Right lobe of liver (tissue), 4 donors: ENCODE measurements at regions not wholly inside any gene's neighbourhood (a gene's known extent, or its start where the extent isn't known, plus 50 kb on each side); places are given as distances from the start of the nearest gene placed in this dataset.

Source experiments
- POLR2A ChIP-seq: fragments of 450-650 bp; IDR thresholded peaks from one replicate; pipeline ENCODE4 v1.6.1; 2017; ENCODE audit warnings: antibody characterized with exemption, mild to moderate bottlenecking
- TF ChIP-seq, protein P1 (sequence below), 4 donors: fragments of 200-600 bp in 3 of 4; fragments of 450-650 bp in 1 of 4; IDR thresholded peaks; one replicate each; pipeline versions ENCODE4 v1.5.1 to v1.8.0; 2016 to 2022; ENCODE audit warnings: antibody characterized with exemption in 4 of 4, mild to moderate bottlenecking in 2 of 4
- donor health status: DM: no; HTN: no; CAD: no.
- donor health status: DM: no; HTN: no; CAD: no.
- donor health status: DM: no; HTN: yes; CAD: no.

DNA sequence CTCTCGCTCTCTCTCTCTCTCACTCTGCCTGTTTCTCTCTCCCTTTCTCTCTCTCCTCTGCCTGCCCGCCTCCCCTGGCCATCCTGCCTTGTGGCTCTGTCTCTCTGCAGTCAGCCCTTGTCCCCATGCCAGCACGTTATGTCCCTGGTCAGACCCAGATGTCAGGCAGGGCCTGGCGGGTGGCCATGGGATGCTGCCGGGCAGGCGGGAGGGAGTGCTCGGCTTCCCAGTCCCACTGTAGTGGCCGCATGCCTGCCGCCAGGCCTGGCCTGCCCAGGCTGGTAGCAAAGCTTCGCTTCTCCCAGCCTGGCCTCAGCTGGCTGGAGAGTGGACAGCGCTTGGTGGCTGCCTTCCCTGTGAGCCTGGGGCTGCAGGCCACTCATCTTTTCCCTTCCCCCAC, 121.5 kb upstream of the ZNF716 start:
- TF ChIP-seq, protein P1, sequence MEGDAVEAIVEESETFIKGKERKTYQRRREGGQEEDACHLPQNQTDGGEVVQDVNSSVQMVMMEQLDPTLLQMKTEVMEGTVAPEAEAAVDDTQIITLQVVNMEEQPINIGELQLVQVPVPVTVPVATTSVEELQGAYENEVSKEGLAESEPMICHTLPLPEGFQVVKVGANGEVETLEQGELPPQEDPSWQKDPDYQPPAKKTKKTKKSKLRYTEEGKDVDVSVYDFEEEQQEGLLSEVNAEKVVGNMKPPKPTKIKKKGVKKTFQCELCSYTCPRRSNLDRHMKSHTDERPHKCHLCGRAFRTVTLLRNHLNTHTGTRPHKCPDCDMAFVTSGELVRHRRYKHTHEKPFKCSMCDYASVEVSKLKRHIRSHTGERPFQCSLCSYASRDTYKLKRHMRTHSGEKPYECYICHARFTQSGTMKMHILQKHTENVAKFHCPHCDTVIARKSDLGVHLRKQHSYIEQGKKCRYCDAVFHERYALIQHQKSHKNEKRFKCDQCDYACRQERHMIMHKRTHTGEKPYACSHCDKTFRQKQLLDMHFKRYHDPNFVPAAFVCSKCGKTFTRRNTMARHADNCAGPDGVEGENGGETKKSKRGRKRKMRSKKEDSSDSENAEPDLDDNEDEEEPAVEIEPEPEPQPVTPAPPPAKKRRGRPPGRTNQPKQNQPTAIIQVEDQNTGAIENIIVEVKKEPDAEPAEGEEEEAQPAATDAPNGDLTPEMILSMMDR (IDR thresholded peaks at IDR 0.05): no peak
- TF ChIP-seq POLR2A: no peak
